Fibroblast of pulmonary artery (primary cell): ENCODE measurements at regions not wholly inside any gene's neighbourhood (a gene's known extent, or its start where the extent isn't known, plus 50 kb on each side); places are given as distances from the start of the nearest gene placed in this dataset.

Source experiments
- DNase-seq: peaks from one replicate; pipeline ENCODE4 v3.0.0-alpha.2; 2010; ENCODE audit warnings: low read depth
- H3K4me3 ChIP-seq: replicated peaks from 2 replicates; pipeline ENCODE4 v1.5.1; 2011; ENCODE audit warnings: low read depth, mild to moderate bottlenecking, control low read depth, low read length, moderate library complexity
- TF ChIP-seq, protein P1 (sequence below): IDR thresholded peaks from 2 replicates; pipeline ENCODE4 v1.5.1; 2011; ENCODE audit warnings: mild to moderate bottlenecking, control low read depth, low read length, inconsistent platforms; ENCODE audit errors: missing control alignments

DNA sequence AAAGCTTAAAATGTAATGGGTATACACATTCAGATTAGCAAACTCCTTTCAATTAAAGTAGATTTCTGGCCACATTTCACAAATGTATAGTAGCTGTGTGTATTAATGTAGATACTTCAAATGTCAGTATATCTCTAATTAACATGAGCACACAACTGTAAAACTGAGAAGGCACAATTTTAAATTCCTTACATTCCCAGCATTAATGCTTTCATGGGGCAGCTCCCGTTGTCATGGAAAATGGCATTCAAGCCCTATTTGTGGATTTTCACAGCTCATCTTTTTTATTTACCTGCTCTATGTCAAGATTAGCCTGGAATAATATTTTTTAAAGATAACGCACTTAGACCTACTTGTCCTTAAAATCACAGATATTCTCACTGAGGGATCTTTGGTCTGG lies 113.6 kb upstream of the SOX6 start:
- DNase-seq = no peak
- H3K4me3 ChIP-seq = no peak overlapping the region
- TF ChIP-seq, protein P1, sequence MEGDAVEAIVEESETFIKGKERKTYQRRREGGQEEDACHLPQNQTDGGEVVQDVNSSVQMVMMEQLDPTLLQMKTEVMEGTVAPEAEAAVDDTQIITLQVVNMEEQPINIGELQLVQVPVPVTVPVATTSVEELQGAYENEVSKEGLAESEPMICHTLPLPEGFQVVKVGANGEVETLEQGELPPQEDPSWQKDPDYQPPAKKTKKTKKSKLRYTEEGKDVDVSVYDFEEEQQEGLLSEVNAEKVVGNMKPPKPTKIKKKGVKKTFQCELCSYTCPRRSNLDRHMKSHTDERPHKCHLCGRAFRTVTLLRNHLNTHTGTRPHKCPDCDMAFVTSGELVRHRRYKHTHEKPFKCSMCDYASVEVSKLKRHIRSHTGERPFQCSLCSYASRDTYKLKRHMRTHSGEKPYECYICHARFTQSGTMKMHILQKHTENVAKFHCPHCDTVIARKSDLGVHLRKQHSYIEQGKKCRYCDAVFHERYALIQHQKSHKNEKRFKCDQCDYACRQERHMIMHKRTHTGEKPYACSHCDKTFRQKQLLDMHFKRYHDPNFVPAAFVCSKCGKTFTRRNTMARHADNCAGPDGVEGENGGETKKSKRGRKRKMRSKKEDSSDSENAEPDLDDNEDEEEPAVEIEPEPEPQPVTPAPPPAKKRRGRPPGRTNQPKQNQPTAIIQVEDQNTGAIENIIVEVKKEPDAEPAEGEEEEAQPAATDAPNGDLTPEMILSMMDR = no peak

DNA sequence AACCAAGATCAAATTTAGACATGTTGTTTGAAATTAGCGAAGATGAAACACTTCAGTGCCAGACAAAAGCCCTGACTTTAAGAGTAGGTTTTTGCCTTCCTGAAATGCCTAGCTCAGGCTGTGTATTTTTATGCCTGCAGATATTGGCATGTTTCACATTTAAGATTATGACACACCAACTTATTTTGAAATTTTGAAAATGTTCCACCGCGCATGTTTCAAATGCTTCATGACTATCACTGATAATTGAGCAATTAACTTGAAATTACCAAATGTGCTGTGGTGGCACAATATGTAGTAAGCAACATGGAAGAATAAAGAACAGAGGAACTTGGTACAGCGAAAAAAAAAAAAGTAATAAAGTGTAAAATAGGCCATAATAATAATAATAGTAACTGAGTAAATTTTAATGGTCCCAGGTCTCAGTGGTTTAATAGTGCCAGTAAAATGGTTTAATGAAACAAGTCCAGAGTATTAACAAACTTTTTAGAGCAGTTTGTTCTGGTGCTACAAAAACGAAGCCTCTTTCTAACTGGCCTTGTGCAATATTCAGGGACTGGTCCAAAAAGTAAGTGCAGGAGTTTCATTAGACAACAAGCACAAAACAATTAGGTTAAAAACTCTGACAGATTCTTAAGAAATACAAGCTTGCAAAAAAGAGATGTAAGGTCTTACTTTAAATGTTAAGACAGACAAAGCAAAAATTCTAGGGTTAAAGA lies 112.5 kb upstream of the SOX6 start:
- H3K4me3 ChIP-seq = no peak overlapping the region
- TF ChIP-seq, protein P1 = no peak
- DNase-seq = no peak

DNA sequence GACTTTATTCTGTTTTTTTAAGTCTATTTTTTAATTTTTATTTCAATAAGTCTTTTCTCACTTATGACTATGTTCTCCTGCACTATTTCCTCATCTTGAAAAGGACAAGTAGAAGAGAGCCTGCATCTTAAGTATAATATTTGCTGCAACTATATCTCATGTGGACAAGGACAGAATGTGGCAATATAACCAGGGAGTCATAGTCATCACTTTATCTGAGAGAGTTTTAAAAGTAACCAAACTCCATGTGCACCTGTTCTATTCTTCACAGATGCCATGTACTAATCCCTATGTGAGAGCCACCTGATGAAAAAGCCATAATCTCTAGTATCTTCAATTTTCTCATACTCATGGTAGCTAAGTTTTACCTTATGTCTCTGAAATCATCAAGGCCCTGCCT lies 104.2 kb upstream of the SOX6 start:
- TF ChIP-seq, protein P1 = no peak
- no peak for DNase-seq
- no peak overlapping the region for H3K4me3 ChIP-seq

DNA sequence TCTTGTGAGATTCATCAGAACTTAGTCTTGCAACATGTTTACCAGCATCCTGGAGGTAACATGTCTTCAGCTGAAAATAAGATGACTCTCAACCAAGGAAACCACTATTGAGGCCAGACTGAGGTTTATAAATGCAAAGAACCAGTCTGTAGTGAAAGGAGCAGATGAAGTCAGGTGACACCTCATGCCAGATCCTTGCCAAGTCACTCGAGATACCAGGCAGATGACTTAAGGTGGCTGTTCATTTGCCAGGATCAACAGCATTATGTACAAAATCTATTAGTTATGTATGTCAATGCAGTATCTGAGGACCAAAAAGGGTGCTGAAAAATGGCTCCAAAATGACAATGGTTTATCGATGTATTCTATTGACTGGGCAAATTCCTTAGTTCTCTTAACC lies 100.0 kb upstream of the SOX6 start:
- H3K4me3 ChIP-seq = no peak overlapping the region
- DNase-seq = no peak
- TF ChIP-seq, protein P1 = no peak

DNA sequence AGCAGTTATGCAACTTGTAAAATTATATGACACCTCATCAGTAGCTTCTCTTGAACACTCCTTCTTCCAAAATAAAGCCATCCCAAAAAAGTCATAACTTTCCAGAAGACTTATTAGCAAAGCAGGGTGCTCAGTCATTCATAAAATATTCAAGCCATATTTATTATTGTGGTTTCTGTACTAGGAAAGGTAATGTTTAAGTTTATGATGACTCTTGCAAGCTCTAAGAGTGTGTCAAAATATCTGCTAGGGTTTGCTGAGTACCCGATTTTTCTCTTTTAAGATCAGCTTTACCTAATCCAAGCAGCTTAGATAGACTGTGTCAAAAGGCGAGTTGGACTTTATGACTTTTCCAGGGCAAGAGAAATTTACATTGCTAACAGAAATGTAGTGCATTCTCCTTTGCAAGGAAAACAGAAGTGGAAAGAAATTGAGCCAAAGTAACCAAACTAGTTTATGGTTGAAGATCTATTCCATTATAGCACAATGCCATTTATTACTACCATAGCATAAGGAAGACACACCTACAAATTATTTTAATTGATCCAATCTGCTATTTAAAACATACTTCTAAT lies 98.0 kb upstream of the SOX6 start:
- no peak overlapping the region for H3K4me3 ChIP-seq
- no peak for DNase-seq
- TF ChIP-seq, protein P1 = no peak

DNA sequence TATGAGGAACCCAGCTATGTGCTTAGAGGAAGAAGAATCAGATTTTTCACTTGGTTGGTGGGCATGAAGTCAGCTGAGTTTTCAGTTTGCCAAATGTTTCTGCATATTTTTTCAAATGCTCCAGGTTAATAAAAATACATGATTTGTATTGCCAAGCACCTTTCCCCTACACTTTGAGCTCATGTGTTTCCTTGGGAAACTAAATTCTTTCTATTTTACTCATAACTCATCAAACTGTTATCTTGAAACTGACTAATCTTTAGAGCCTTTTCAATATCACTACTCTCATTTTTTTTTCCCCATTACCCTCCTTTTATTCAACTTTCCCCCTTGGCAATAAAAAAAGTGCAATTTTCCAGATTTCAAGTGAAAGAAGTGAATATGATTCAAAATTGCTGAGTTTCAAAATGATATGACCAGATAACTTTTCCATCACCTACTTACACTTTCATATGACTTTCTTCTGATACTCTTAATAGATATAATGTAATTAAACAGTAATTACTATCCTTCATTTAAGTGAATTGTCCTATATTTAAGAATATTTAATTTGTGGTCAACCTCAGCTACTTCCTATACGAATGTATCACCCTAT lies 91.9 kb upstream of the SOX6 start:
- TF ChIP-seq, protein P1 = no peak
- no peak for DNase-seq
- no peak overlapping the region for H3K4me3 ChIP-seq

DNA sequence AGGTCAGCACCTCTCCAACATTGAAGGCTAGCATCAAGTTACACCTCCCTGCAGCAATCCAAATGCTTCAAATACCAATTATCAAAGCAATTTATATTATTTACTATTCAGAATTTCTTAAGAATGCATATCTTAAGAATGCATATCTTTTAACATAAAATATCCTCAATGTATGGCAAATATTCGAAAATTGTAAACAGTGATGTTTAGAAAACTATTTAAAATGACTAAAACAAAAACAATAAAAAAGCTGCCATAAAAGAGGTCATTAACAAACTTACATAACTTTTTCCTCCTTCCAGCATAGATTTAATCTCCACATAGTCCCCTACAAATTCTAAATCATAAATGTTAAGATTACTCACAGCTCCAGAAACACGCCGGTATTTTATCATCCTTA lies 85.1 kb upstream of the SOX6 start:
- TF ChIP-seq, protein P1 = no peak
- no peak overlapping the region for H3K4me3 ChIP-seq
- DNase-seq = no peak
